ENCODE measurements at regions not wholly inside any gene's neighbourhood (a gene's known extent, or its start where the extent isn't known, plus 50 kb on each side); places are given as distances from the start of the nearest gene placed in this dataset.
"Not testable (repeated sequence)": the region's sequence is repeated elsewhere in the genome, so short reads cannot be mapped to it uniquely, and the experiment has no call there.

GRCh38 chr21:38112219-38112789 is 144.5 kb upstream of the KCNJ15 start:
- no peak for DNase-seq (ENCODE audit: low read depth in 2 of 2)

DNA sequence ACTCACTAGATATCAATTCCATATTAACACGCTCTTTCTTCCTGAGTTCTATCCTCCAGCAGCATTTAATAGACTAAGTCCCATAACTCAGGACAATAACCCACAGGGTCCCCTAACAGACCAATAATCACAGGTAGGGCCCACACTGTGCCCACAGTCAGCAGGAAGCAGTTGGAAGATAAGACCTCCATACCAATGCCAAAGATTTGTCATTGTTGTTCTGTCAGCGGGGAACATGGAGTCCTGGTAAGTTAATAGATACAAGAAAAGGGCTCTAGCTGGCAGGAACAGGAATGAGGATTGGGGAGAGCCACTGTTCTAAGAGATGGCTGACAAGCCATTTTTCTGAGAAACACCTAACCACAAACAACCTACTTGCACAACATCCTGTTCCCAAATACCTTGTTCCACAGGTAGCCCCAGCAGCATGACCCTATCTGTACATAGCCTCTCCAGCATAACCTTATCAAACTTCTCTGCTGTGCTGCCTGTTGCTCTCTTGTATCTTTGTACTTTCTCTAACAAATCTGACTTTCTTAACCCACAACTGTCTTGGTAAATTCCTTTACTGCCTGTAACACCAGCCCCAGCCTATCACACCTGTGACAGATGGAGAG is 142.0 kb upstream of the KCNJ15 start:
- DNase-seq (ENCODE audit: low read depth in 2 of 2), result no peak

- DNase-seq (ENCODE audit: low read depth in 2 of 2), result no peak
Measured at GRCh38 chr21:38115870-38116269, 140.9 kb upstream of the KCNJ15 start.

- DNase-seq (ENCODE audit: low read depth in 2 of 2), result no peak
Measured at GRCh38 chr21:38119793-38120192, 137.0 kb upstream of the KCNJ15 start.

GRCh38 chr21:38120679-38120983 is 136.2 kb upstream of the KCNJ15 start:
- not testable (repeated sequence) for DNase-seq (ENCODE audit: low read depth in 2 of 2)

DNA sequence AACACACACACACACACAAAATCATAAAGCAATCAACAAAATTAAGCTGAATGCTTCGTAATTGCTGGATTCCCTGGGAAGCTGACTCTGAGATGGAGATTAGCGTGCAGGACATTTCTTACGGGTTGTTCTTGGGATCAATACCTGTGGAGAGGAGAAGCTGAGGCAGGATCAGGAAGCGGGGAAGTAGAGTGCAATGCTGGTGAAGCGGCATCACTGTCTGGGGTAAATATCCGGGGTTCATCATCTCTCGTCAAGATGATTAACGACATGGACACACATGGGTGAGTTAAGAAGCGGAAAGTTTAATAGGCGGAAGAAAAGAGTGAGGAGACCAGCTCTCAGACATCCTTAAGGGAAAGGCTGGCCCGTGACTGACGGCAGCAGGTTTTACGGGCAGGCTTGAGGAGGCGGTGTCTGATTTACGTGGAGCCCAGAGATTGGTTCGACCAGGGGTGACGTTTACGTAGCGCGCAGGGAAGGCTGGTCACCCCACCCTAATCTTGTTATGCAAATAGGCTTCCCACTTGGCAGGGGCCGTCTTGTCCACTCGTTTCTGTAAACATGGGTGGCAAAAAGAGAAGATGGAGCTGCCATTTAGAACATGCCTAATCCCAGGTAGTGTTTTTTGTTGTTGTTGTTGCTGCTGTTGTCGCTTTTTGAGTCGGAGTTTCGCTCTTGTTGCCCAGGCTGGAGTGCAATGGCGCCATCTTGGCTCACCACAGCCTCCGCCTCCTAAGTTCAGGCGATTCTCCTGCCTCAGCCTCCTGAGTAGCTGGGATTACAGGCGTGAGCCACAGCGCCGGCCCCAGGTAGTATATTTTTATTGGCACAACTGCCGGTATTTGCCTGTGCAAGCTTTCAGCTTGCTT is 135.6 kb upstream of the KCNJ15 start:
- DNase-seq (ENCODE audit: low read depth in 2 of 2), result no peak

DNA sequence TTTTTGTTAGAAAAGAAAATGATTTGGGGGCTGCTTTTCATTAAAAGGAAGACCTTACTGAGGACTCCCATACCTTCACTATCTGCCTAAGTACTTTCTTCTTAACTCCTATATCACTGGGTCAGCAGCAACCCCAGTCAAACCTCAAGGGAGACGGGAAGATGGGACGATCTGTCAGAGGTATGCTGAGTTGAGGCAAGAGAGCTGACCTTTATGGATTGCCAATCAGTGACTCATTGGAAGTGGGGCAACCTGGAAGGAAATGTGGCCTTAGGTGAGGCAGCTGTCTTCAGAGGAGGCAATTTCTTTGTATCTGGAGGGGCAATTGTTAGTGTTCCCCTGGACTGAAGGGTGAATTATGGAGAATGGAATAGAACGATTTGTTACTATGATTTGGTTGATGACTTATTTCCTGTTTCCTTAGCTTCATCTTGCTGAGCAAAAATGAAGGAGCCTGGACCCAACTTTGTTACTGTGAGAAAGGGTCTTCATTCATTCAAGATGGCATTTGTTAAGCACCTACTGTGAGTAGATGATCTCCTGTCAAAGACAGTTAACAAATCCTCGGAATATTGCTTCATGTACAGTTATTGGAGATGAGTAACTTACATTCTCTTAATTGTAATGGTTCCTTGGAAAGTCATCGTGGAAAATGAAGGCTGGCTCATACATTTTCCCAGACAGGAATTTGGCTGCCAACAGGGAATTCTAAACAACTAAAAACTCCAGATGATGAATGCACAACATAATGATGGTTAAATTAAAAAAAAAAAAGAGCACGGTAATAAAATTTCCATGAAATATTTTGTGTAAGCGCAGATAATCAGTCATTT is 134.7 kb upstream of the KCNJ15 start:
- DNase-seq (ENCODE audit: low read depth in 2 of 2), result no peak

- no peak for DNase-seq (ENCODE audit: low read depth in 2 of 2)
Measured at GRCh38 chr21:38123626-38124025, 133.2 kb upstream of the KCNJ15 start.

GRCh38 chr21:38126666-38127303 is 130.0 kb upstream of the KCNJ15 start:
- DNase-seq (ENCODE audit: low read depth in 2 of 2), result peak; percentile 17 to 25

DNA sequence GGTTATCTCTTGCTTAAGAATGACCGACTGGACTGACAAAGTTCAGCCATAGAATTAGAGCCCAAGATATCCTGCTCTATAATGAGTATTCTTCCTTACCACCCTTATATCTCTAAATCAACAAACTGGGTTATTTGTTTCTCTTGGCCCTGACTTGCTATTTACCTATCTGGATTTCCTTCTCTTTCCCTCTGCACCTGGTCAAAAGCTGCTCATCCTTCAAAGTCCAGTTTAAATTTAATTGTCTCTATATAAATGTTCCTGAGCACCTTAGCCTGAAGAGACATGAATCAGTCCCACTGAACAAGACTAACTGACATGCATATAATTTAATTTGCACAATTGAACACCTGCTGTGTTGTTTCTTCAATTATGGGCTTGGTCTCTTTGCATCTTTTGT is 127.1 kb upstream of the KCNJ15 start:
- no peak for DNase-seq (ENCODE audit: low read depth in 2 of 2)

- DNase-seq (ENCODE audit: low read depth in 2 of 2), result no peak
Measured at GRCh38 chr21:38133240-38133639, 123.6 kb upstream of the KCNJ15 start.

DNA sequence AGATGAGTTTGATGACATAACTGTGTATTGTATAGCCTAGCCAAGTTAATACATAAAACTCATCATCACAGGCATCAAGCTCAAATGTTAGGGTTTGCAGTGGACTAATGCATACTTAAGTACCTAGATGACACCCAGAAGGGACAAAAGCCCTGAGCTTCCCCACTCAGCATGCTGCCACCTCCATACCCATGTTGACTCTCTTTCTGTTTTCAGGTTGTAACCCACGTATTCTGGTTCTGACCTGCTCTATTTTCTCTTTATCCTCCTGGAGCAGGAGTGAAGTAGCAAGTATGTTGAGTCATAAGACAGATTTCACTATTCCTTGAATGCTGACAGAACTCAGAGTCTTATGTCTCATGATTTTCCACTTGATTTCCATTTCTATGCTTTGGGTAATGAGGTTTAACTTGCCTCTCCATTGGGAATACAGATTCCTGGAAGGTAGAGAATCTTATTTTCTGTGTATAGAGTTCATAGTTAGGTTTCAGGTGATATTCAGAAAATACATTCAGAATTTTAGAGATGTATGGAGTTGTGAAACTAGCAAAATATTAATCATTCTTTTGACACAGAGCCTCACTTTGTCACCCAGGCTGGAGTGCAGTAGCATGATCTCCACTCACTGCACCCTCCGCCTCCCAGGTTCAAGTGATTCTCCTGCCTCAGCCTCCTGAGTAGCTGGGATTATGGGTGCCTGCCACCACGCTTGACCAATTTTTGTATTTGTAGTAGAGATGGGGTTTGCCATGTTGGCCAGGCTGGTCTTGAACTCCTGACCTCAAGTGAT is 122.5 kb upstream of the KCNJ15 start:
- DNase-seq (ENCODE audit: low read depth in 2 of 2), result no peak

GRCh38 chr21:38136201-38136600 is 120.6 kb upstream of the KCNJ15 start:
- DNase-seq (ENCODE audit: low read depth in 2 of 2), result no peak

DNA sequence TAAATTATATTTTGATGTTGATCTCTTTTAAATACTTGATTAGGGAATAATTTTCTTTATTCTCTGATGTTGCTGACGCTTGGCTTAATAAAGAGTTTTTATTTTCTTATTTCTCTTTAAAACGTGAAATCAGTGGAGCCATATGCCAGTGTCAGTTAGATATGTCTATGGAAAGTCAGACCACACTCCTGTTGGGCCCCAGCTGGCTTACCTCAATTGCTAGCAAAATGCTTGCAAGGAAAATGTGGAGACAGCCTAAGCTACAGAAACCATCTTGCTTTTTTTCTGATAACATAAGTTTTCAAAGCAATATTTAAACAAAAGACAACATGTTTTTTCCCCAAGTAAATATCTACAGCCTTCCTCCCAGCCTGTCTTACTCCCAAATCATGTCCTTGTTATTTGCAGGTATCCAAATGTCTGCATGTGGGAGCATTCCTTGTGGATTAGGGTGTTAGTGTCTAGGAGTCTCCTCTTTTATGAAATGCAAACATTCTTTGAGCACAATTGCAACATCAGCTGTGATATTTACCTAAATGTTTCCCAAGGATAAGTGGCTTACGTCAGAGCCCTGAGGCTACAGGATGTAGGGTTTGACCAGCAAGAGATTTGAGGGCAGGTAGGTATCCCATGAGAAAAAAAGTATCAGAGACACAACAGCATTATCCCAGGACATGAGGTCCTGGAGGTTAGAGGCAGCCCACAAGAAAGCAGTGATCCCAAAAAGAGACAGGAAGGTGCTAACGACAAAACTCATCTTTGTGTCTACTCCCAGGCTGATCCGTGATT is 117.2 kb upstream of the KCNJ15 start:
- DNase-seq (ENCODE audit: low read depth in 2 of 2), result no peak

GRCh38 chr21:38140207-38140903 is 116.4 kb upstream of the KCNJ15 start:
- no peak for DNase-seq (ENCODE audit: low read depth in 2 of 2)

- DNase-seq (ENCODE audit: low read depth in 2 of 2), result no peak
Measured at GRCh38 chr21:38142224-38142623, 114.6 kb upstream of the KCNJ15 start.

DNA sequence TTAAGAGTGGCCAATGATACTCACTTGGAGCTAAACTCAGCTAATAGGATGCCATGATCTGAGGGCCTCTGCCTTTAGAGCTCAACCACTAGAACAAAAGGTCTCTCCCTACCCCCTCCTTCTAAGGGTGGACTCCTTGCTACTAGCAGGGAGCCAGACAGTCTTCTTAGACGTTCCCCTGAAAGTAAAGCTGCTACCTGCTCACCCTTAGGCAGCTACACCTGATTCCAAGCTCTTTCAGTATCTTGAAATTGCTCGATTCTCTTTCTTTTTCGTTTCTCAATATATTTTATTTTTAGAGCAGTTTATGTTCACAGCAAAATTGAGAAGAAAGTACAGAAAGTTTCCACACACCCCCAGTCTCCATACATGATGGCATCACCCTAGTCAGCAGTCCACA is 112.6 kb upstream of the KCNJ15 start:
- no peak for DNase-seq (ENCODE audit: low read depth in 2 of 2)

GRCh38 chr21:38145104-38145503 is 111.7 kb upstream of the KCNJ15 start:
- DNase-seq (ENCODE audit: low read depth in 2 of 2), result no peak

DNA sequence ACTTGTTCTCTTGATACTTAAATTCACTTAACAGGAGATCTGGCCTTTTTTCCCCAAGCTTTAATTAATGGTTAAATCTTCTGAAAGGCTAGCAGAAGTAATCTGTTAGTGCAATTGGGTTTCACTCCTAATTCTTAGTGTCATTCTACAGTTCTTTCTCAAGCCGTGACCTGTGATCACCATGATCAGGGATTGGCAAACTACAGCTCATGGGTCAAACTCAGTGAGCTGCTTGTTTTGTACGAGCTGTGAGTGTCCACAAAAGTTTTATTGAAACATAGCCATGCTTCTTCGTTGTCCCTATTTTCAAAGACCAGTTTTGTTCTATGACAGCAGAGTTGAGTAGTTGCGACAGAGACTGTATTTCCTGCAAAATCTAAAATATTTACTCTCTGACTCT is 109.4 kb upstream of the KCNJ15 start:
- DNase-seq (ENCODE audit: low read depth in 2 of 2), result no peak

- DNase-seq (ENCODE audit: low read depth in 2 of 2), result no peak
Measured at GRCh38 chr21:38148046-38148445, 108.7 kb upstream of the KCNJ15 start.

Data from stimulated activated CD4-positive, alpha-beta T cell treated with anti-CD3 and anti-CD28 coated beads, Interleukin-1b, Interleukin-23, amount 100 ng/mL, for 4 hours (primary cell).